GM19463 (cell line): ENCODE measurements at regions not wholly inside any gene's neighbourhood (a gene's known extent, or its start where the extent isn't known, plus 50 kb on each side); places are given as distances from the start of the nearest gene placed in this dataset.

ENCODE experiments used
- ATAC-seq: cut with Tn5 transposase; IDR thresholded peaks from one replicate; pipeline ENCODE4 v1.9.1; 2021; ENCODE audit warnings: mild to moderate bottlenecking, moderate library complexity; ENCODE audit not compliant: unreplicated experiment

- no peak for ATAC-seq
Measured at GRCh38 chr1:181255270-181255929, 166.9 kb downstream of the IER5 start.

GRCh38 chr1:181257117-181257516 lies 168.6 kb downstream of the IER5 start:
- peak; percentile 95 for ATAC-seq

- ATAC-seq, result no peak
Measured at GRCh38 chr1:181259026-181259745, 170.7 kb downstream of the IER5 start.

- no peak for ATAC-seq
Measured at GRCh38 chr1:181260271-181260670, 171.8 kb downstream of the IER5 start.

GRCh38 chr1:181260994-181261393 lies 172.5 kb downstream of the IER5 start:
- ATAC-seq, result no peak

- no peak for ATAC-seq
Measured at GRCh38 chr1:181262069-181262468, 173.6 kb downstream of the IER5 start.

GRCh38 chr1:181263444-181263843 lies 174.9 kb downstream of the IER5 start:
- no peak for ATAC-seq

- no peak for ATAC-seq
Measured at GRCh38 chr1:181264821-181265220, 176.3 kb downstream of the IER5 start.

- no peak for ATAC-seq
Measured at GRCh38 chr1:181284978-181285377, 196.5 kb downstream of the IER5 start.

- no peak for ATAC-seq
Measured at GRCh38 chr1:181295217-181295616, 188.1 kb upstream of the CACNA1E start.

- ATAC-seq, result no peak
Measured at GRCh38 chr1:181296180-181296579, 187.1 kb upstream of the CACNA1E start.

GRCh38 chr1:181308098-181308497 lies 175.2 kb upstream of the CACNA1E start:
- ATAC-seq, result no peak

- ATAC-seq, result no peak
Measured at GRCh38 chr1:181310560-181310959, 172.8 kb upstream of the CACNA1E start.

GRCh38 chr1:181312946-181313345 lies 170.4 kb upstream of the CACNA1E start:
- ATAC-seq, result no peak

GRCh38 chr1:181313466-181313865 lies 169.9 kb upstream of the CACNA1E start:
- ATAC-seq, result no peak

- no peak for ATAC-seq
Measured at GRCh38 chr1:181314010-181314409, 169.3 kb upstream of the CACNA1E start.

GRCh38 chr1:181314959-181315358 lies 168.4 kb upstream of the CACNA1E start:
- no peak for ATAC-seq

GRCh38 chr1:181317261-181317930 lies 165.9 kb upstream of the CACNA1E start:
- no peak for ATAC-seq

GRCh38 chr1:181318022-181318857 lies 165.1 kb upstream of the CACNA1E start:
- no peak for ATAC-seq

- no peak for ATAC-seq
Measured at GRCh38 chr1:181318858-181319235, 164.5 kb upstream of the CACNA1E start.

GRCh38 chr1:181319907-181320306 lies 163.4 kb upstream of the CACNA1E start:
- no peak for ATAC-seq
